Activated gamma-delta T cell (primary cell): ENCODE measurements at regions not wholly inside any gene's neighbourhood (a gene's known extent, or its start where the extent isn't known, plus 50 kb on each side); places are given as distances from the start of the nearest gene placed in this dataset.

Source experiments
- DNase-seq: peaks from one replicate; lab custom pipeline; 2025; lab: John Stamatoyannopoulos, UW

DNA sequence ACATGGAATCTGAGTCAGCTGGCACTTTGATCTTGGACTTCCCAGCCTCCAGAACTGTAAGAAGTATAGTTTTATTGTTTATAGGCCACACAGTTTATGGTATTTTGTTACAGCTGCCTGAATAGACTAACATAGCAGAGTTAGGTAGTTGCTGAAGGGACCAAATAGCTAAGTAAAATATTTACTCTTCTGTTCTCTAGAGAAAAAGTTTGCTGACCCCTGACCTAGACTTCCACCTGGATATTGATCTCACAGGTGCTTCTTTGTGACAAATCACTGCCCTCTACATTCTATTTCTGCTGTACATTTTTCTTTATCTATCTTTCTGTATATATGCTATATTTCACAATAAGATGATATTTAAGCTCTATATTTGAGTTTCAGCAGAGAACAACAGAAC lies 212.5 kb downstream of the CSNK2A3 start:
- DNase-seq = no peak

DNA sequence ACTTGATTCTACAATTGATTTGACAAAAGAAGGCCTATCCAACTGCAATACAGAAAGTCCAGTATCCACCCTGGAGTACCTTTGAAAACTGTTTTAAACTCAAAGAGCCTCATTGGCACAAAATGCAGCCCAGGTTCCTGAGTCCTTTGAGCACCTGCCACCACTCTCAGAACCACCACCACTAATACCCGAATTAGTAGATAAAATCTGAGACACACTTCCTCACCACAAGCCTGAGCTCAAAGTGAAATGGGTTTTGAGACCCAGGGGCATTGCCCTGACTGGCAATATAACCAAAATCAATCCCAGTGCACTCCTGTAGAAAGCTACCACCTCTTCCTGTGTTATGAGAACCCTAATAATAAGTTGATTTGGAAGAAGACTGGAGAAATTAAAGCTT lies 215.7 kb downstream of the CSNK2A3 start:
- no peak for DNase-seq

DNA sequence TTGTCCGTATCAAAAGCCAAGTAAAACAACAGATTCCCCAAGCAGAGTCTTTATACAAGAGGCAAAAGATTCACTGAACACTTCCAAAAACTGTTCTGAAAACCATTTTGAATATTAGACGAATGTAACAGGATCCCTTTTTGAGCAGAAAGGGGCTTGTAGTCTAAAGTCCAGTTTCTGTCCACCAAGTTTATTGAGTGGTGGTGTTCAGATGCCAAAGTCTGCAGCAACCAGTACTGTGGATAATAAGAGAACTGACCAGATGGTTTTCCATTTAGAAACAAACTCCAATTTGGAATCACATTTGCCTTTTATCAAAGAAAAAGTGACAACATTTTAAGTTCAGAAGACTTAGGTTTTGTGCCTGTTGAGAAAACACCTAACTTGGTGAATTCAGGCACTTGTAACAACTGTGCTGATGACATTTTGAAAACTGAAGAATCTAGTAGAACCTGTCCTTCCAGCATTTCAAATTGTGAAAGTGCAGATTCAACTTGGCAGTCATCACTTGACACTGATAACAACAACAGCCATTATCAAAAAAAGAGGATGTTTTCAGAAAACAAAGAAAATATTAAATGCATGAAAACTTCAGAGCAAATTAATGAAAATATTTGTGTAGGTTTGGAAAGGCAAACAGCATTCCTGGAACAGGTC lies 217.1 kb downstream of the CSNK2A3 start:
- no peak for DNase-seq

DNA sequence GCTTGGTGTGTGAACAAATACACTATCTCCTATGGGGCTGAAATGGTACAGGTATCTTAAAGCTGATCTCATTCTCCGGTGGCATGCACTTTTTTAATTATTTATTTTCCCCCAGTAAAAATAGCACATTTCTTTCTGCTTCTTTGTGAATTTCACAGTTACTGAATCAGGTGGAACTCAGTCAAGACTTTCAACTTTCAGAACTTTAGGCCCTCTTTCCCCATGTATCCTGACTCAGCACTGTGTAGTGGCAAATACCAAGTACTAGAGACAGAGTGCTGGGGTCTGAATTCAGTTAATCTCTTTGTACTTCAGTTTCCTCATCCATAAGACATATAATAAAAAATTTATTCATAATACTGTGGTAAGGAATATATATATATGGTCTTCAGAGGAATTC lies 223.9 kb downstream of the CSNK2A3 start:
- no peak for DNase-seq

DNA sequence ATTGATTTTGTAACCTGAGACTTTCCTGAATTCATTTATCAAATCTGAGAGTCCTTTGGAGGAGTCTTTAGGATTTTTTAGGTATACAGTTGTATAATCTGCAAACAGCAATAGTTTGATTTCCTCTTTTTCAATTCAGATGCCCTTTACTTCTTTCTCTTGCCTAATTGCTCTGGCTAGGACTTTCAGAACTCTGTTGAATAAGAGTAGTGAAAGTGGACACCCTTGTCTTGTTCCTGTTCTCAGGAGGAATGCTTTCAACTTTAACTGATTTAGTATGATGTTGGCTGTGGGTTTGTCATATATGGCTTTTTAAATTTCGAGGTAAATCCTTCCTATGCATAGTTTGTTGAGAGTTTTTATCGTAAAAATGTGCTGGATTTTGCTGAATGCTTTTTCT lies 227.4 kb downstream of the CSNK2A3 start:
- no peak for DNase-seq

DNA sequence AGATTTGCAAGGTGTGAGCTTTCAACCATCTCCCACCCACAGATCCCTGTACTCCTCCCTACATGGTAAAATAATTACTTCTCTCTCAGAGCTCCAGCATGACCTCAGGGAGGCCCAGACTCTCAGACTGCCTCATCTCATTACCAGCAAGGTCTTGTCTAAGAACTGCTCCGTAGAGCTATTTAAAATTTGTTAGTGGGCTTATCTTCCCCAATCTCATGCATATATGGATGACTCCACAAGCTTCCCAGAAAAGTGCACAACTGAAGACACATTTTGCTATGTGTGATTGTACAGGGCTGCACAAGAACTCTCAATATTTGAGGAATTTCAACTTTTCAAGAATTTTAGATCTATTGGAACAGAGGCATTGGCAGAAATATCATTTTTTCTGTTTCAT lies 230.3 kb downstream of the CSNK2A3 start:
- DNase-seq = no peak

DNA sequence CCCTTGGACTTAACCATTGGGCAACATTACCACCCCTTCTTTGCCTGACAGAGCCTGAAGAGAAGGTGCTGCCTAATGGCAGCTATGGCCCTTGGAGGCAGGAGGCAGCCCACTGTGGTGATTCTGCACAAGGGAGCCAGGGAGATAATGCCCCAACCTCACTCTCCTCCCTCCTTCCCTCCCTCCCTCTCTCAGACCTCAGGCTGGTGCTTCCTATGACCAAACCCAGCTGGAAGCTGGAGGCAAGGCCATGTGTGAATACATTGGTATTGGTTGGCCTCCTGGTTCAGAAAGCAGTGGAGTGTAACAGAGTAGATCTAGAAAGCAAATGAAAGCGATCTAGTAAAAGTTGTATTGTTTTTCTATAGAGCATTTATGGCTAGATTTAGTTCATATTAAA lies 233.1 kb downstream of the CSNK2A3 start:
- no peak for DNase-seq

DNA sequence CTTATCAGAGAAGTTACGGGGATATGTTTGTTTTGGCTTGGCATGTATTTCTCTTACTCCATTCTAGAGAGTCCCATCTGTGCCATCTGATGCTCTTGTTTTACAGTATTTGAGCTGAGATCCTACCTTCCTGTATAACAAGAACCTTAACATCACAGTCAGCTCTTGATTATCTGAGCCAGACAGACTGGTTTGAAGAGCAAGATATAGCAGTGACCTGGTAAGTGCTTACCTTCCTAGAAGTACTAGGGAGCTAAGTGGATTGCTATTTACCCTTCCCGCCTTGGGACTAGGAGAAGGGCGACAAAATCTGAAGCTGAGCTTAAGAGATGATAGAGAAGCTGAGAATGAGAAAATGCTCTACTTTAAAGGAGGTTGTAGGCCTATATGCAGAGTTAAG lies 235.3 kb downstream of the CSNK2A3 start:
- DNase-seq = no peak

DNA sequence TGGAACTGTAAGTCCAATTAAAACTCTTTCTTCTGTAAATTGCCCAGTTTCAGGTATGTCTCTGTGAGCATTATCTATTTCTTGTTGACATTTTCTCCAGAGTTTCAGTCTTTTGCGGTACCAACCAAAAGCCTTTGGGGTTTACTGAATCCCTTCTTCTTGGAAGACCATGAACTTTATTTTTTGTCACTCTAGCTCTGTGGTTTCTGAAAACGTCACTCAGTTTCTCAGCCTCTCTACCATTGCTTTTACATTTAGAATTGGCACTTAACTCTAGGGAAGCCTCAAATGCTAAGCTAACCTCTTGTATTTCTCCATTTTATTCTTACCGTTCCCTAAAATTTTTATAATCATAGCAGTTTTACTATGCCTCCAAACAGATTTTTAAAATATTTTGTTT lies 237.6 kb downstream of the CSNK2A3 start:
- DNase-seq = no peak

DNA sequence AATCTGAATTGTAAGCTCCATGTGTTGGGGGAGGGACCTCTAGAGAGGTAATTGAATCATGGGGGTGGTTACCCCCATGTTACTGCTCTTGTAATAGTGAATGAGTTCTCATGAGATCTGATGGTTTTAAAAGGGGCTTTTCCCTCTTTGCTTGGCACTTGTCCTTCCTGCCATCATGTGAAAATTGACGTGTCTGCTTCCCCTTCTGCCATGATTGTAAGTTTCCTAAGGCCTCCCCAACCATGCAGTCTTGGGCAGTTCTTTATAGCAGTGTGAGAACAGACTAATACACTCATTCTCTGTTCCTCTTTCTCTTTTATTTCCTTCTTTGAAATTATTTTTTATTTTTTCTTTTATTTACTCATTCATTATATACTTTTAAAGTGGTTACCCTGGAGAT lies 239.4 kb downstream of the CSNK2A3 start:
- DNase-seq = no peak

DNA sequence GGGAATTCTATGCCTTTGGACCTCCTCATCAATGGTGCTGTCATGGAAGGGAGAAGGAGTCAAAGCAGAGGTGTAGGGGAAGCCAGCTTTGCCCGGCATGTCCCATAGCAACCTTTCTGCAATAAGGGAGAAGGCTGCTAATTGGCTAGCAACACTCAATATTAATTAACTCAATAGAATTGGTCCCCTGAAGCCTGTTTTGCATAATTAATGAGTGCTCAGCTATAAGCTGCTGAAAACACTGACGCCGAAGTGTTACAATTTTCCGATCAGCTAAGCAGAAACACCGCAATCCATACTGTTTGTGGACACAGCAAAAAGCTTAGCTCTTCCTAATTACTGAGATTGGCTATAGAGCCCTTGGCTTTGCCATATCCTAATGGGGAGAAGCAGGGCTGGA lies 245.0 kb downstream of the CSNK2A3 start:
- no peak for DNase-seq

DNA sequence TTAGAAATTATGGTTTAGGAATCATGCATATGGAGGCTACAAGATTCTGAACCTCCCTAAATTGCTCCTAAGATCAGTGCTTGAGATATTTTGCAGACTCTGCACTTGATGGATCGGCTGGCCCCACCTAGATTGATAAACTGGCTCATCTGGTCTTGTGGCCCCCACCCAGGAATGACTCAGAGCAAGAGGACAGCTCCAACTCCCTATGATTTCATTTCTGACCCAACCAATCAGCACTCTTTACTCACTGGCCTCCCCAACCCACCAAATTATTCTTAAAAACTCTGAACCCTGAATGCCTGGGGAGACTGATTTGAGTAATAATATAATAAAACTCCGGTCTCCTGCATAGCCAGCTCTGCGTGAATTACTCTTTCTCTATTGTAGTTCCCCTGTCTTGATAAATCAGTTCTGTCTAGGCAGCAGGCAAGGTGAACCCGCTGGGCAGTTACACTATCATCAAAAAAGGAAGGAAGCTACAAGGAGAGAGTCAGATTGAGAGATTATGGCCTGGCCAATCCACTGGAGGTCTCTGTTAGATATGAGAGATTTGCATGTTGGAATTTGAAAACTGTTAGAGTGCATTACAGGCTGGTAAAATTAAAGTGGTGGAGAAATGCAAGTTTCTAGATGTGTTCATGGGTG lies 245.8 kb downstream of the CSNK2A3 start:
- no peak for DNase-seq

DNA sequence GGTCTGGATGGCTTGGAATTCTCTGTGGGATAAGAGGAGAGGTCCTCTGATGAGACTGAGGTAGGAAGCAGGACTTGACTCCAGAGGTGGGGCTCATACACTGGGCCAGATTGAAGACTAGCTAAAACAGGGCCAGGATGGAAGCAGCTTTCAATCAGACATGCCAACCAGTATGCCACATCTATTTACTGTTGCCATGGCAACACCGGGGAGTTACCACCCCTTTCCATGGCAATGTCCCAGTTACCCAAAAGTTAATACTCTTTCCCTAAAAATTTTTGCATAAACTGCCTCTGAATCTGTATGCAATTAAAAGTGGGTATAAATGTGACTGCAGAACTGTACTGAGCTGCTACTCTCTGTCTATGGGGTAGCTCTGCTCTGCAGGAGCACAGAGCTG lies 247.5 kb upstream of the ZBED5 start:
- DNase-seq = no peak

DNA sequence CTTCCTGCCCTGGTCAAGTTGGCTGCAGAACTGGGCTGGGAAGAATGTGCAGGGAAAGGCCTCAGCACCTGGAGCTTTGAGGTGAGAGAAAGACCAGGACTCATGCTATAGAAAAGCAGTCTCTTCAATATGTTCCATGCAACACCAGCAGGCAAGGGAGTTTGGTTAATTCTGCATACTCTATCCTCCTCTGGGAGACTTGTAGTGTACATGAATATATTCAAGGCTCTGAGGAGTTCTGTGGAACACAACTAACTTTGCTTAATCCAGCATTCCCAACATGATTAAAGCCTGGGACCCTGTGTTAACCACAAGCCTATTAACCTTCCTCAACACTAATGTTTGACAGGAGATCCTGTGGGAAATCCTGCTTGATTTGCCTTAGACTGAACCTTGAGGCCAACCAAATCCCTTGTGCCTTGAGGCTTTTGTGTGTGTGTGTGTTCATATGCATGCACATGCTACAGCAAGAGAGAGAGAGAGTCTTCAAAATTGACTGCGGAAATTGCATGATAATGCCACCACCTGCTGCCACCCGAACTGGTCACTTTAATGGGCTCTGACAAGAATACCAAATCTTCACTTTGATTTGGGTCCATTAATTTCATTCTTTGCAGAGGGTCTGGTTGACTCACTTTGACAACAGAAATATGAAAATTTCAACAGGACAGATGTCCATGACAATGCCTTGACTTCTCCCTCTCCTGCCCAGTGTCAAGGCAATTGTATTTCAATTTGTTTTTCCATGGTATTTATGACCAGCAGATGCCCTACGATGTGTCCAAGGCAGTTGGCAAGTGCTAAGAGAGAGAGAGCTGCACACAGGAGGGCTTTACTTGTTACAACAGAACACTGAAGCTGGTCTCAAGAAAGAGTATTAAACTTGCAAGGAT lies 238.2 kb upstream of the ZBED5 start:
- DNase-seq = no peak

DNA sequence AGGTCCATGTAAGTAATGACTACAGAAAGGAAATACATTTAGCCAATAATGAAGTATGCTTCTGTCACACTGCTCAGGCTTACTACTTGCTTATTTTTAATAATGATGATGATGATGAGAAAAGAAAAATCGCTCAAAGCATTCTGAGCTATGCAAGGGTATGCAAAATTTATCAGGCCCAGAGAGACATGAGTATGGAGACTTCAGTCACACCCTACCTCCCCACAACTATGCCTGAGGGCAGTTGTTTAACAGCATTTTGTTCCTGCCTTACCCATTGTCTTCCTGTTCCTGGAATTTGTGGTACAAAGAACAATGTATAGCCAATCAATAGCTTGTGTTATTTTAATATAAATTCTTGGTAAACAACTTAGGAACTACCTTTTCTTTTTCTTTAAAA lies 232.6 kb upstream of the ZBED5 start:
- no peak for DNase-seq

DNA sequence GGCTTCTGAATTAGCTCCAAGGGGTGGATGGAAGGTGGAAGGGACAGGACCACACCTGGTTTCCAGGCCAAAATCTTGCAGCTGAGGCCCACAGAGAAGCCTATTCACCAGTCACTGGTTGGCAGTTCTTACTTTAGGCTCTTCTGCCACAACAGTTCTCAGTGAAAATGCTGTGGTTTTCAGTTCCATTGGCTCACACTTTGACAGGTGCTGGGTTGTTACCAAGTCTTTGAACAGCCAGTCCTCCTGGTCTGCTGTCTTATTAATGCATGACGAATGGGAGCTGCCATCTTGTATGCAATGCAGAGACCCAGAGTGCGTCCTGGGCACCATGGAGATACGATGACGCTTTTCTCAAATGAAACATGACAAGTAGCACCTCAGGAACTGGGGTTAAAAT lies 232.0 kb upstream of the ZBED5 start:
- no peak for DNase-seq

DNA sequence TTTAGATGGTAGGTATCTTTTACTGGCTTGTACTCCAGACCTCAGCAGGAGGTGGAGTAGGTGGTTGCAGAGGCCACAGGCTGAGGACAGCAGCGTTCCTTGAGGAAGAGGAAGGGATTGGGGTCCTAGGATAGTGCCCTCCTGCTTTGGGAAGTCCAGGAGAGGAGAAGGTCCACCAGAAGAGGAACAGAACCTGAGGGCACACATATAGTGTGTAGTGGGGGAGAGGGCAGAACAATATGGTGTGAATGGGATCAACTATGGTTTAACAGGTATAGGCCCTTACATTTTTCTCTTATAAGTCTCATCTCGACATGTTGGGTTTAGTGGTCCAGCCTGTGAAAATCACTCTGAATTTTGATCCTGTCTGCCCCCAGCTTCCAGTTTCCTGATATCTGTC lies 229.1 kb upstream of the ZBED5 start:
- no peak for DNase-seq

DNA sequence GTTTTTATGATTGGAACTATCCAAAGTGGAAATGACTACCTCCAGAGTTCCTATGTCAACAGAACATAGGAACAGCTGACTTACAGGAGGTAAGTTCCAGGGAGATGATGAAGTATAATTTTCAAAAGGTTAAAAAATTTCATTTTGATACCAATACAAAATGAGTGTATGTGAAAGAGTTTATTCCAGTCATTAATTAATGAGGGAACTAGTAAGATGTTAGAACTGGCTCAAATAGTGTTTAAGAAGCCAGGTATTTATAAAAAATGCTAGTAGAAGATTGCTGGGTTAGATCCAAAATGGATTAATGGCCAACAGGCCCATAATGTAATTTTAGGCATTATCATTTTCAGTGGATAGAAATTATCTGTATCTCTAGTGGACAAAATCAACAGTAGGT lies 227.7 kb upstream of the ZBED5 start:
- no peak for DNase-seq

DNA sequence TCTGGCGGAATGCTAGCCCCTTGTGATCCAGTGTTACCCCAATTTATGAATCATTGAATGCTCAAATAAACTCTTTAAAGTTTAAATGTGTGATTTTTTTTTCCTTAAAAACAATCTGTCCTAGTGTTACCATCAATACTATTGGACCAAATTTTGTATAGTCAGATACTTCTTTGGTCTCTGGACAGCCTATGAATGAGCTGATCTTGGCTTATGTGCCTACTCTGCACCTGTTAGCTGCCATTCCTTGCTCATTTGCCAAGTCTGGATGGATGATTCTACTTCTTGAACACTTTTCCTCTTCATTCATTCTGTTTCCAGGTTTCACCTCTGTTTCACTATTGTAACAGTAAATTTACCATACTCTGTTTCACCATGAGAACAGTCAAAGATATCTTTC lies 226.5 kb upstream of the ZBED5 start:
- DNase-seq = no peak

DNA sequence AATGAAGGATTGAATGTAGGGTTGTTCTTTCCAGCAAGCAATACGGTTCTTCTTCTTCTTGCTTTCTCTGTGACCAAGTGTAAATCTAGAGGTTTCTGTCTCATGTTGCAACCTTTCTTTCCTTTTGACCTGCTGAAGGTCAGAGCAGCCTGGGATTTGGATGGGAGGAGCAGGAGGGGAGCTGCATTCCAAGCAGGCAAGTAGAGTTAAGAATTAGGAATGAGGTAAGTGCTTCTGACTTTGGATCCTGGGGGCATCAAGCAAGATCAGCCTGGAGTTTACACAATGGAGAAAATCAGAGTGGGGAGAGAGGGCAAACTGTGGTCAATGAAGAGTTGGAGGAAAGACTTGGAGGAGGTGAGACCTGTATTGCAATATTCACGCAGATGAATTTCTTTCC lies 225.6 kb upstream of the ZBED5 start:
- DNase-seq = no peak

DNA sequence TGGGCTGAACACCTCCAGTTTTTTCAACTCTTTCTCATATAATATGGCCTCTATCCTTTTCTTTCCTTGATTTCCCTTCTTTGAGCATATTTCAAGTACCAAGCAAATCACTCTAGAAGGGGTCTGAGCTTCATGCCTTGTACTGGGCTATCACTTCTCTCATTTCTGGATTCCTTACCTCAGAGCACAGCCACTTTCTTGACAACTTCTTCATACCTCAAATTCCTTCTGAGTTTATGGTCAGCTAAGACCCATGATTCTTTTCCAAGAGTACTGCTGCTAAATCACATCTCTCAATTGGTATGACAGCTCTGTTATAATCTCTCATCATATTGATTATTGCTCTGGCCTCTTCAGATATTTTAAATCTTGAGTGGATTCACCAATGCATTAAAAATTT lies 224.8 kb upstream of the ZBED5 start:
- DNase-seq = no peak

DNA sequence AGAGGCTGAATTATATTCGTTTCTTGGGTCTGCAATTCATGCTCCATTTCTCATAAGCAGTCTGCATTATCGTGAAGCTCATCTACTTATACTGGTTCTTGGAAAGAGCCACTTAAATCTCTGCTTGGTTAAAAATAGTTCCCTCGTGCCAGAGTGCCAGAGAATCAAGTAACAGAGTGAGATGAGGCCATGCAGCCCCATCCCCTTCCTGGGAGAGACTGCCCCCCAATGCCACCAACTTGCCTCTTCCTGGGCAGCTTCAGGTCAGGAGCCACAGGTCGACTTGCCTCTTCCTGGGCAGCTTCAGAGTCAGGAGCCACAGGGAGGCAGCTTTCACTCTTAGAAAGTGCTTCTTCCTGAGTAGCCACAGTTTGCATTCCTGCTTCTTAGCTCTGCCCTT lies 223.9 kb upstream of the ZBED5 start:
- DNase-seq = no peak

DNA sequence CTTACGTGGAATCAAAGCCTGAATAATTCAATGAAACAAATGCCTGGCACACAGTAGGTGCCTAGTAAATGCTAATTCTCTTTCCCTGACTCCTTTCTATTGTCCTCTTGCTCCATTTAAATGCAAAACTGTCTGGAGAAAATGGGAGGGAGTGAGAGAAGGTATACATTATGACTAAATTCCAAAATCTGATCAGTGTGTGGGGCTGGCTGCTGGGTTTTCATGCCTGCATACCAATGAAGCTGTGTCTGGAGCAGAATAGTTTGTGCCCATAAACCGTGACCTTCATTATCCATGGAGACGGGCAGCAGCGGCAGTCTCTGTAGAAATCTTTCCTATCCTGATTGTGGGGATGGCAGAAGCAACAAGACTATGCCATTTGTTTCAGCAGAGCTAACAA lies 223.4 kb upstream of the ZBED5 start:
- DNase-seq = no peak
